ENCODE measurements at regions not wholly inside any gene's neighbourhood (a gene's known extent, or its start where the extent isn't known, plus 50 kb on each side); places are given as distances from the start of the nearest gene placed in this dataset.
"Not testable (repeated sequence)": the region's sequence is repeated elsewhere in the genome, so short reads cannot be mapped to it uniquely, and the experiment has no call there.

DNA sequence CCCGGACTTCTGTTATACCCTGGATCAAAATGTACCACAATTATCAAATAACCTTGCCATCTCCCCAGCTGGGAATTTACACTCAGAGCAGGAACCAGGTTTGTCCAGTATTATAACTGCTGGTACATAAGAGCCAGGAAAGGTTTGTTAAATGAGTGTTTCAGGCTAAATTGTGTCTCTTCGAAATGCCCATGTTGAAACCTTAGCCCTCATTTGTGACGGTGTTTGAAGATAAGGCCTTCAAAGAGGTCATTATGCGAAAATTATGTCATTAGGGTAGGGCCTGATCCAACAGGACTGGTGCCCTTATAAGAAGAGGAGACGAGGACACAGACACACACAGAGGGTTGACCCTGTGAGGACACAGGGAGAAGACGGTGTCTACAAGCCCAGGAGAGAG is 73.5 kb upstream of the DHRSX start:
- FAIRE-seq (no peak), DNase-seq (ENCODE audit: insufficient read length, low spot score) (no peak)

DNA sequence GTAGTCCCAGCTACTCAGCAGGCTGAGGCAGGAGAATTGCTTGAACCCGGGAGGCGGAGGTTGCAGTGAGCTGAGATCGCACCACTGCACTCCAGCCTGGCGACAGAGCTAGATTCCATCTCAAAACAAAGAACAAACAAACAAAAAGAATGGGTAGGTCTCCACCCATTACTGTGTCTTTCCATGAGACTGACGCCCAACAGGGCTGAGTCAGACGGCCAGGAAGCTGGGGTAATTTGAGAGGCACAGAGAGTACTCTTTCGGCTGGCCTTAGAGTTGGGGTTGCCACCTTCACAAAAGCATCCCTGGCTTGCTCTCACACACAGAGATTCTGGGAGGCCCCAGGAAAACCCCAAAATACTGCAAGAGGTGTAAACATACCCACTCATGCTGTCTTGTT is 72.0 kb upstream of the DHRSX start:
- FAIRE-seq, result no peak
- no peak for DNase-seq (ENCODE audit: insufficient read length, low spot score)

DNA sequence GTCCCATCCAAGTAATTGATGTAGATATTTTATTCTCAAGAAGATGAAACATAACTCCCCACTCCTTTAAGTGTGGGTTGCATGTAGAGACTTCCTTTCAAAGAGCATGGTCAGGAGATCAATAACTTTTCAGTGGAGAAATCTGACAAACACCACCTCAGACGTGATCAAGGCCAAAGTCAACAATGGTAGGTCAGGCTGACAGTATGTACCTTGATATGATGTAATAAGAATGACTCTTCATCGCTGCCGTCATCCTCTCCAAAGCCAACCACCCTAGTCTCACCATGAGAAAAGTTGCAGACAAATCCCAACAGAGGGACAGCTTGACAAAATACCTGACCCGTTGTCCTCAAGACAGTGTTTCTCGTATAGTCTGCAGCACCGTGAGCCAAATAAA is 67.3 kb upstream of the DHRSX start:
- no peak for FAIRE-seq
- no peak for DNase-seq (ENCODE audit: insufficient read length, low spot score)

DNA sequence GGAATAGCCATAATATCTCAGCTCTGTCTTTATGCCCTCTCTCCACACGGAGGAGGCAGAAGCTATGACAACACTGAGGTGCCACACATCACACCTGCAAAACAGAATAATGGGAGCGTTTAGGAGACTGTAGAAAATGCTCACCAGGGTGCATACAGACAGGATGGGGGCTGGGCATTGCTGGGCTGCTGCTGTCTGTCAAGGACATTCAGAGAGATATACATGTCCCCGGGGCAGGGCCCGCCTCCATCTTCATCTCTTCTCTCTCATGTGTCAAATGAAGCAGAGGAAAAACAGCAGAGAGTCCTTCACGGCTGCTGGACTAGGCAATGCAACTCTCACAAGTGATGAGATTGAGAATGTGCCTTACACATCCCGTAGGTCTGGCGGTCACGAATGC is 65.3 kb upstream of the DHRSX start:
- no peak for DNase-seq (ENCODE audit: insufficient read length, low spot score)
- FAIRE-seq, result no peak

DNA sequence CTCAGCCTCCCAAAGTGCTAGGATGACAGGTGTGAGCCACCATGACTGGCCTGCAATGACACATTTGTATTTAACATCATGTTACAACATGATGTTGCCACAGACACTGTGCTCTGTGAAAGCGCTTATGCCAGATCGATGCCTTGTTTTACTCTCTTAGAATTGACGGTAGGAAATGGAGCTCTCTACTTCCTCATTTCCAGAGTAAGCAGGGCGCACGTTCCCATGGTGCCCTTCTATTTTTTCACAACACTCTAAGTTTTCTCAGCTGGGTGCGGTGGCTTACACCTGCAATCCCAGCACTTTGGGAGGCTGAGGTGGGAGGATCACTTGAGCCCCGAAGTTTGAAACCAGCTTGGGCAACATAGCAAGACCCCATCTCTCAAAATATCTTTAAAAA is 60.7 kb upstream of the DHRSX start:
- no peak for FAIRE-seq

DNA sequence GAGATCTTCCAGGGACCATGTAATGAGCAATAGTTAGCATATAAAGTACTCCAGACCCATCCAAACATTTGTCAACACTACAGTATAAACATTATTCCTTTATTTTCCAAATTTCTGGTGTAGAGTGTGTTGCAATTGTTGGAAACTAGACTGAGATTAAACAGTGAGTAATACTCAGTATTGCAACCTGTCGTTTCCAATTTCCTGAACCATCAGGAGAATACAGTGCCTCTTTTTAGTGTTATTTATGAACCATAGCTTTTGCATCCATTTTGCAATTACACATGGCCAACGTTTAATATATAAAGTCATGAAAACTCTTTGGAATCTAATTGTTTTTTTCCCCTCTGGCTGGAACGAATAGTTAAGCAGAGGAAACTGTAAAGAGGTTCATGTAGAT is 58.3 kb upstream of the DHRSX start:
- FAIRE-seq (no peak), DNase-seq (ENCODE audit: insufficient read length, low spot score) (no peak)

More for the DNA sequence above, 60.7 kb upstream of the DHRSX start:
- no peak for DNase-seq (ENCODE audit: insufficient read length, low spot score)

DNA sequence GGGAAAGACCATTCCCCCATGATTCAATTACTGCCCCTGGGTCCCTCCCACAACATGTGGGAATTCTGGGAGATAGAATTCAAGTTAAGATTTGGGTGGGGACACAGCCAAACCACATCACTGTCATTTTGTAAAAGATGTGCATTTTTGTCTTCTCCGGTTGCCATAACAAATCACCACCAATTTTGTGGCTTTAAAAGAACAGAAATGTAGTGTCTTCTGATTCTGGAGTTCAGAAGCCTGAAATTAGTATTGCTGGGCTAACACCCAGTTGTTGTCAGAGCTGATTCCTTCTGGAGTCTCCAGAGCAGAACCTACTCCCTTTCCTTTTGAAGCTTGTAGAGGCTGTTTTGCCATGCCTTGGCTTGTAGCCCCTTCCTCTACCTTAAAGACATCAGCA is 54.1 kb upstream of the DHRSX start:
- FAIRE-seq (no peak), DNase-seq (ENCODE audit: insufficient read length, low spot score) (no peak)

DNA sequence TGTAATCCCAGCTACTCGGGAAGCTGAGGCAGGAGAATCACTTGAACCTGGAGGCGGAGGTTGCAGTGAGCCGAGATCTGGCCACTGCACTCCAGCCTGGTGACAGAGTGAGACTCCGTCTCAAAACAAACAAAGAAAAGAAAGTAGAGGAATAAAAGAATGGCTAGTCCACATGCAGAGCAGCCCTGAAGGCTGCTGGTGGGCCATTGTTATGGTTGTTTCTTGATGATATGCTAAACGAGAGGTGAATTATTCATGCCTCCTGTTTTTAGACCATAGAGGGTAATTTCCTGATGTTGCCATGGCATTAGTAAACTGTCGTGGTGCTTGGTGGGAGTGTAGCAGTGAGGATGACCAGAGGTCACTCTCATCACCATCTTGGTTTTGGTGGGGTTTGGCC is 53.3 kb upstream of the DHRSX start:
- not testable (repeated sequence) for FAIRE-seq; DNase-seq (ENCODE audit: insufficient read length, low spot score)

DNA sequence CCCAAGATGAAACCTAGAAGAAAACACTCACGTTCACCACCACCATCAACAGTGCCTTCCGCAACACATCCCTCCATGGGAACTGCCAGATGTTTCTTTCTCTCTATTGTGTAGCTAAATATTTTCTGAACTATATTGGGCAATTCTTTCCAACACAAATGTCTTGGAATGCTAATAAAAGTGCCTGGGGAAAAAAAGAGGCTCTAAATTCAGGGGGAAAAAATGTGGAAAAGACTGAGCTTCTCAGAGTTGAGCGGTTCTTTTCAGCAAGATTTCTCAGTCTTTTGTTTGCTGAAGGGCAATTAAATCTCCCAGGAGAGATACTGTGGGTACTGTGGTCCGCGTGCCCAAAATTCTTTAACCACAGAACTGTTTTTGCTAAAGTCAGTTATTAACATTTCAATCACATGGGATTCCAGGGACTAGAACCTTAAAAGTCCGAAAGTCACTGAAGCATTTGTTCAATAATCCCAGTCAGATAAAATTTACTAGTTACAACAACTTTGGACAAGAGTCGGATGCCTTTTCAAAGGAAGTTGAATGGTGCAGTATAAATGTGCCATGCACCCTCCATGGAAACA is 51.9 kb upstream of the DHRSX start:
- FAIRE-seq, result no peak
- DNase-seq (ENCODE audit: insufficient read length, low spot score), result peak; percentile 43

DNA sequence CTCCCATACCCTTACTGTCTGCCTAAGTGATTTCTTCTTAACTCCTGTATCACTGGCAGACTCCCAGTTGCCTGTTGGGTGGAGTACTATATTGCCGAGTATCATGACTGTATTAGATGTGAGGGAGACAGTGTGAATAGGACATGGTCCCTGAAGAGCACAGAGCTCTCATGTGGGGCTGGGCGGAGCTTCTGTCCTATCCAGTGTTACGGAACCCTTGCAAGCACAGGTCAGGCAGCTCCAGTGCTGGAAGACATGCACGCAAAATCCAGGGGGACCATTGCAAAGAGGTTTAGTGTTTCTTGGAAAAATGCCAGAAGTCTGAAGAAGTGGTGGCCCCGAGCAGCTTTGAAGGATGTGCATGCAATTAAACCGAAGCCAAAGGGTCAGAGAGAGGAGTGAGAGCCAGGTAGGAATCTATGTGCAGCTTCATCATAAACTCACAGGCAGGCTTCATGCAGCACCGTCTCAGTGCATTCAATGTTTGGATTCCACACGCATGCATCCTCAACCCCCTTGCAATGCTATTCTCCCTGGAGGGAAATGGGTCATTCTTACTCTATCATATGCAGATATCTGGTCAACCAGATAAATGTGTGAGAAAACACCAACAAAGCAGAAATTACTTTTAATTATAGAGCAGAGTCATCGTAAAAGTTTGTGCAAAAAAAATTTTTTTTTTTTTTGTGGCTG is 49.7 kb upstream of the DHRSX start:
- no peak for DNase-seq (ENCODE audit: insufficient read length, low spot score)
- FAIRE-seq, result peak; percentile 81

Measured in HTR-8/SVneo (cell line).